OCI-LY7 (cell line): ENCODE measurements at regions not wholly inside any gene's neighbourhood (a gene's known extent, or its start where the extent isn't known, plus 50 kb on each side); places are given as distances from the start of the nearest gene placed in this dataset.

ENCODE experiments used
- EZH2phosphoT487 ChIP-seq: fragments of 200-600 bp; sonication (generic); IDR thresholded peaks from 2 replicates; pipeline ENCODE4 v1.6.1; 2018; ENCODE audit warnings: low read depth, borderline replicate concordance, mild to moderate bottlenecking, mixed run types, antibody characterized with exemption, low read length, moderate library complexity, mixed read lengths
- TF ChIP-seq, protein P1 (sequence below): fragments of 200-600 bp; sonication (generic); conservative IDR thresholded peaks from 2 replicates; pipeline ENCODE4 v1.5.1; 2014; ENCODE audit warnings: mild to moderate bottlenecking, antibody characterized with exemption, low read length, moderate library complexity, mixed read lengths

DNA sequence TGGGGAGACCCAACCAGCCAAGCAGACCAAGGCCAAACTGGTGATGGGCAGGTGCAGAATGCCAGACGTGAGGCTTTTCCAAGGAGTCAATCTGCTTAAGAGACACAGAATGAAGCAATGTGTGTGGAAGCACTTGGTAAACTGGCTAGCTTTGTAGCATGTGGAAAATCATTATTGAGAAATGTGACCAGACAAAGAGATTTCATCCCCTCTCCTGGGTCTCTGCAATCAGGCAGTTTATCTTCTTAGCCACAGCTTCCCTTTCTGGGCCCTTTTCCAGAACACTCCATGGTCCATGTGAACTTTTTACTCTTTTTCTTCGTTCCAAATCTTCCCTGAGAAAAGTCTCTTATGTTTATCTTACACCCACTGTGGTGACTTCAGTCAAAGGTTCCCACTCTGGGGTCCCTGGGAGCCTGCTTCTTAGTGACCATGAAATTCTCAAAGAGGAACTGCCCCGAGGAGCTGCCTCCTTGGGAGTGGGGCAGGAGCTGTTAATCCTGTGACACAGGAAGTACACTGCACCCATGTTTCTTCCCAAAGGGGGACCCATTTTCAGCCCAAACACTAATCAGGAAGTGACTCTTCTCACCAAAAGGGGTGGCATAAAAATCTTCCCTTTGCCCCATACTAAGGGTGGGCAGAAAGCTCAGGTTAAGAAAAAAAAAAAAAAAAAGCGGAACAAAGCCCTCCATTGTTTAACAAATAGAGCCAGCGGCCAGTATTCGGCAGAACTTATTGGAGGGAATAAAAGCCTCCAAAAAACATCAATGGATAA is 346.2 kb upstream of the ASIC2 start:
- TF ChIP-seq, protein P1, sequence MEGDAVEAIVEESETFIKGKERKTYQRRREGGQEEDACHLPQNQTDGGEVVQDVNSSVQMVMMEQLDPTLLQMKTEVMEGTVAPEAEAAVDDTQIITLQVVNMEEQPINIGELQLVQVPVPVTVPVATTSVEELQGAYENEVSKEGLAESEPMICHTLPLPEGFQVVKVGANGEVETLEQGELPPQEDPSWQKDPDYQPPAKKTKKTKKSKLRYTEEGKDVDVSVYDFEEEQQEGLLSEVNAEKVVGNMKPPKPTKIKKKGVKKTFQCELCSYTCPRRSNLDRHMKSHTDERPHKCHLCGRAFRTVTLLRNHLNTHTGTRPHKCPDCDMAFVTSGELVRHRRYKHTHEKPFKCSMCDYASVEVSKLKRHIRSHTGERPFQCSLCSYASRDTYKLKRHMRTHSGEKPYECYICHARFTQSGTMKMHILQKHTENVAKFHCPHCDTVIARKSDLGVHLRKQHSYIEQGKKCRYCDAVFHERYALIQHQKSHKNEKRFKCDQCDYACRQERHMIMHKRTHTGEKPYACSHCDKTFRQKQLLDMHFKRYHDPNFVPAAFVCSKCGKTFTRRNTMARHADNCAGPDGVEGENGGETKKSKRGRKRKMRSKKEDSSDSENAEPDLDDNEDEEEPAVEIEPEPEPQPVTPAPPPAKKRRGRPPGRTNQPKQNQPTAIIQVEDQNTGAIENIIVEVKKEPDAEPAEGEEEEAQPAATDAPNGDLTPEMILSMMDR: no peak
- no peak for TF ChIP-seq EZH2phosphoT487
